ENCODE measurements at regions not wholly inside any gene's neighbourhood (a gene's known extent, or its start where the extent isn't known, plus 50 kb on each side); places are given as distances from the start of the nearest gene placed in this dataset.
A peak's percentile ranks its signal among the peaks of the same experiment; 100 is the strongest.

- no peak for DNase-seq (ENCODE audit: low spot score)
- peak overlapping the region; percentile 26 for H2BK5ac ChIP-seq (ENCODE audit: low read length)
- peak overlapping the region; percentile 78 for H2BK120ac ChIP-seq (ENCODE audit: low read depth, low read length)
- peak overlapping the region; percentile 42 for H3K4ac ChIP-seq (ENCODE audit: low read length)
- peak overlapping the region; percentile 5 for H4K91ac ChIP-seq (ENCODE audit: low read depth, low read length, poor library complexity)
- H3K27ac ChIP-seq (replicated peaks; ENCODE audit: low read length), result no peak overlapping the region
- peak overlapping the region; percentile 28 for H3K14ac ChIP-seq (ENCODE audit: low read length)
- H2AFZ ChIP-seq (ENCODE audit: low read length), result peak overlapping the region; percentile 74
- WGBS, 2 donors (ENCODE audit: extremely low coverage in 2 of 2, insufficient read length in 2 of 2, insufficient replicate concordance in 1 of 2), result no CpG with 5 or more reads among the region's 11 CpGs
- no peaks in the 10 kb centered on the region for H3K79me1 ChIP-seq (ENCODE audit: low read depth, low read length)
- H3K23ac ChIP-seq (ENCODE audit: low read depth, low read length, poor library complexity), result no peak overlapping the region
- H2AK5ac ChIP-seq (ENCODE audit: low read depth, low read length), result peak overlapping the region; percentile 85
- no peak overlapping the region for H4K8ac ChIP-seq (ENCODE audit: low read depth, low read length)
- peak overlapping the region; percentile 77 for H2BK12ac ChIP-seq (ENCODE audit: low read length)
- H3K27me3 ChIP-seq (ENCODE audit: control insufficient read depth in 3 of 3, insufficient read depth in 3 of 3, low read depth in 1 of 3, low read length in 3 of 3), result no peaks in the 10 kb centered on the region
- peak overlapping the region; percentile 61 for H3K18ac ChIP-seq (ENCODE audit: low read length)
- peaks cover 27 to 32% of the 10 kb centered on the region in 2 donors for H3K4me1 ChIP-seq (ENCODE audit: control insufficient read depth in 2 of 2, insufficient read depth in 1 of 2, low read depth in 1 of 2, low read length in 2 of 2)
- no peak overlapping the region for H3K4me2 ChIP-seq (ENCODE audit: insufficient read depth, low read length, poor library complexity, severe bottlenecking)
- no peaks in the 10 kb centered on the region for H3K36me3 ChIP-seq (replicated peaks in 1 of 2; ENCODE audit: control insufficient read depth in 2 of 2, insufficient read depth in 2 of 2, low read length in 2 of 2)
- H2BK15ac ChIP-seq (ENCODE audit: low read length), result peak overlapping the region; percentile 24
- no peak overlapping the region for H3K9ac ChIP-seq (ENCODE audit: low read depth, low read length, poor library complexity)
- H3K9me3 ChIP-seq (replicated peaks in 1 of 2; ENCODE audit: control insufficient read depth in 2 of 2, insufficient read depth in 1 of 2, low read depth in 1 of 2, low read length in 2 of 2), result no peaks in the 10 kb centered on the region
- H3K4me3 ChIP-seq (ENCODE audit: low read length in 2 of 2), result no peak overlapping the region
Measured at GRCh38 chr2:43136011-43136799, 90.2 kb downstream of the ZFP36L2 start.

GRCh38 chr2:43135583-43135982 is 90.8 kb downstream of the ZFP36L2 start:
- Histone ChIP-seq H2BK120ac (ENCODE audit: low read depth, low read length) (peak overlapping the region; percentile 78), H2BK12ac (ENCODE audit: low read length) (peak overlapping the region; percentile 63)

DNA sequence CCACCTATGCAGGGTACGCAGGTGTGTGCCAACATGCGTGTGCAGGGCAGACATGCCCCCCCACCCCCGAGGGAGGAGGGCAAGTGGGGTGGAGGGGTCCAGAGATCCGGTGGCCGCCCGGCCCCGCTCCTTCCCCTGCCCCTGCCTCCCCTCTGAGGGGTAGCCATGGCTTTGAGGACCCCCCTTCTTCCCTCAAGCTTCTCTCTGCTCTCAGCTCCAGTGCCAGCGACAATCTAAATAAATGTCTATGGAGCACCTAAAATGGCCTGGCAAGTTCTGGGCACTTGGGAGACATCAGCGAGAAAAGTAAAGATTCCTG is 91.9 kb downstream of the ZFP36L2 start:
- no CpG with 5 or more reads among the region's 9 CpGs for WGBS, 2 donors (ENCODE audit: extremely low coverage in 2 of 2, insufficient read length in 2 of 2, insufficient replicate concordance in 1 of 2)
- H3K14ac ChIP-seq (ENCODE audit: low read length), result peak overlapping the region; percentile 84
- H3K27ac ChIP-seq (replicated peaks; ENCODE audit: low read length), result no peak overlapping the region
- H2AFZ ChIP-seq (ENCODE audit: low read length), result no peak overlapping the region
- H3K18ac ChIP-seq (ENCODE audit: low read length), result peak overlapping the region; percentile 69
- no peak overlapping the region for H3K23ac ChIP-seq (ENCODE audit: low read depth, low read length, poor library complexity)
- H2BK120ac ChIP-seq (ENCODE audit: low read depth, low read length), result peak overlapping the region; percentile 90
- H3K4ac ChIP-seq (ENCODE audit: low read length), result peak overlapping the region; percentile 19
- no peaks in the 10 kb centered on the region for H3K79me1 ChIP-seq (ENCODE audit: low read depth, low read length)
- peak overlapping the region; percentile 96 for H2BK12ac ChIP-seq (ENCODE audit: low read length)
- H3K9me3 ChIP-seq (replicated peaks in 1 of 2; ENCODE audit: control insufficient read depth in 2 of 2, insufficient read depth in 1 of 2, low read depth in 1 of 2, low read length in 2 of 2), result no peaks in the 10 kb centered on the region
- peak overlapping the region; percentile 76 for H2BK5ac ChIP-seq (ENCODE audit: low read length)
- no peak overlapping the region for H4K91ac ChIP-seq (ENCODE audit: low read depth, low read length, poor library complexity)
- DNase-seq (ENCODE audit: low spot score), result no peak
- no peak overlapping the region for H3K4me2 ChIP-seq (ENCODE audit: insufficient read depth, low read length, poor library complexity, severe bottlenecking)
- peaks cover 33 to 39% of the 10 kb centered on the region in 2 donors for H3K4me1 ChIP-seq (ENCODE audit: control insufficient read depth in 2 of 2, insufficient read depth in 1 of 2, low read depth in 1 of 2, low read length in 2 of 2)
- H3K27me3 ChIP-seq (ENCODE audit: control insufficient read depth in 3 of 3, insufficient read depth in 3 of 3, low read depth in 1 of 3, low read length in 3 of 3), result no peaks in the 10 kb centered on the region
- peak overlapping the region; percentile 91 for H2BK15ac ChIP-seq (ENCODE audit: low read length)
- peak overlapping the region; percentile 91 for H2AK5ac ChIP-seq (ENCODE audit: low read depth, low read length)
- H3K4me3 ChIP-seq (ENCODE audit: low read length in 2 of 2), result no peak overlapping the region
- H4K8ac ChIP-seq (ENCODE audit: low read depth, low read length), result no peak overlapping the region
- H3K9ac ChIP-seq (ENCODE audit: low read depth, low read length, poor library complexity), result peak overlapping the region; percentile 26
- H3K36me3 ChIP-seq (replicated peaks in 1 of 2; ENCODE audit: control insufficient read depth in 2 of 2, insufficient read depth in 2 of 2, low read length in 2 of 2), result no peaks in the 10 kb centered on the region

More at GRCh38 chr2:43135583-43135982, 90.8 kb downstream of the ZFP36L2 start:
- H2AK5ac ChIP-seq (ENCODE audit: low read depth, low read length), result peak overlapping the region; percentile 85
- no peak overlapping the region for H3K4me3 ChIP-seq (ENCODE audit: low read length in 2 of 2)
- peak overlapping the region; percentile 26 for H2BK5ac ChIP-seq (ENCODE audit: low read length)
- H4K8ac ChIP-seq (ENCODE audit: low read depth, low read length), result no peak overlapping the region
- H3K4me2 ChIP-seq (ENCODE audit: insufficient read depth, low read length, poor library complexity, severe bottlenecking), result no peak overlapping the region
- no peak overlapping the region for H3K9ac ChIP-seq (ENCODE audit: low read depth, low read length, poor library complexity)
- peak overlapping the region; percentile 88 for H3K18ac ChIP-seq (ENCODE audit: low read length)
- no peaks in the 10 kb centered on the region for H3K9me3 ChIP-seq (replicated peaks in 1 of 2; ENCODE audit: control insufficient read depth in 2 of 2, insufficient read depth in 1 of 2, low read depth in 1 of 2, low read length in 2 of 2)
- peak overlapping the region; percentile 81 for H4K91ac ChIP-seq (ENCODE audit: low read depth, low read length, poor library complexity)
- H3K36me3 ChIP-seq (replicated peaks in 1 of 2; ENCODE audit: control insufficient read depth in 2 of 2, insufficient read depth in 2 of 2, low read length in 2 of 2), result no peaks in the 10 kb centered on the region
- peak overlapping the region; percentile 20 for H3K4ac ChIP-seq (ENCODE audit: low read length)
- H3K14ac ChIP-seq (ENCODE audit: low read length), result peak overlapping the region; percentile 58
- WGBS, 2 donors (ENCODE audit: extremely low coverage in 2 of 2, insufficient read length in 2 of 2, insufficient replicate concordance in 1 of 2), result no CpG with 5 or more reads among the region's 6 CpGs
- H3K27ac ChIP-seq (replicated peaks; ENCODE audit: low read length), result no peak overlapping the region
- no peak for DNase-seq (ENCODE audit: low spot score)
- no peak overlapping the region for H3K23ac ChIP-seq (ENCODE audit: low read depth, low read length, poor library complexity)
- H3K79me1 ChIP-seq (ENCODE audit: low read depth, low read length), result no peaks in the 10 kb centered on the region
- H2AFZ ChIP-seq (ENCODE audit: low read length), result peak overlapping the region; percentile 74
- peaks cover 28 to 32% of the 10 kb centered on the region in 2 donors for H3K4me1 ChIP-seq (ENCODE audit: control insufficient read depth in 2 of 2, insufficient read depth in 1 of 2, low read depth in 1 of 2, low read length in 2 of 2)
- no peaks in the 10 kb centered on the region for H3K27me3 ChIP-seq (ENCODE audit: control insufficient read depth in 3 of 3, insufficient read depth in 3 of 3, low read depth in 1 of 3, low read length in 3 of 3)
- H2BK15ac ChIP-seq (ENCODE audit: low read length), result peak overlapping the region; percentile 76

DNA sequence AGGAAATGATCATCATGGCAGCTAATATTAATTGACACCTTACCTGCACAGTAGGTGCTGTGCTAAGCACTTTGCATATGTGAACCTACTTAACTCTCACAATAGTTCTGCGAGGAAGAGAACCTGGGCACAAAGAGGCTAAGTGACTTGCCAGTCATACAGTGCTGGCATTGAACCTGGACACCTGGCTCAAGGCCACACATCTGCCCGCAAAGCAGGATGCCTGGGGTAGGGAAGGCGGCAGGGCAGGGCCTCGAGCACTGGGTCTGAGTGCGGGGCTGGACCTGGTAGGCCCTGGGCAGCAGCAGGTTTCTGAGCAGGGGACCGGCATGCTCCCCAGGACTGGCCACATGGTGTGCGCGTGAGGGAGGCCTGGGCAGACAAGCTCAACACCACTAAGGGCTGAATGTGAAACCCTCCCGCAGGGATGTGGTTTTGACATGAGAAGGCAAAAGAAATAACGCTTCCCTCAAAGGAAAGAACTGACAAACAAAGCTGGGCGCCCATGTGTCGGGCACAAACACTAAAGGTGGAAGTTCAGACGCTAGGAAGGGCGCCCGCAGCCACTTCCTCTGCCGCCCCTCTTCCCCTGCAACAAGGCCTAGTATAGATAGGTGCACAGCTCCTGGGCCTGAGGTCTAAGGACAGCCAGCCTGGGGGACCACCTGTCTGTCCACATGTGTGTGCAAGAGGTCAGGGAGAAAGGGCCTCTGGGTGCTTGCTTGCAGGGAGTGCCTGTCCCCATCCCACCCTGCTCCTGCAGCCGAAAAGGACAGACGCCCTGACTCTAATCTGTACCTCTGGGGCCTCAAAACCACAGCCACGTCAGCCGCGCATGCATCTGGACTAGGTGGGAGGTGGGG is 92.5 kb downstream of the ZFP36L2 start:
- no CpG with 5 or more reads among the region's 21 CpGs for WGBS, 2 donors (ENCODE audit: extremely low coverage in 2 of 2, insufficient read length in 2 of 2, insufficient replicate concordance in 1 of 2)
- Histone ChIP-seq H3K4me1 (ENCODE audit: control insufficient read depth in 2 of 2, insufficient read depth in 1 of 2, low read depth in 1 of 2, low read length in 2 of 2) (peaks cover 34 to 40% of the 10 kb centered on the region in 2 donors), H3K14ac (ENCODE audit: low read length) (peak overlapping the region; percentile 84), H3K18ac (ENCODE audit: low read length) (peak overlapping the region; percentile 69), H2AFZ (ENCODE audit: low read length) (no peak overlapping the region), H2BK12ac (ENCODE audit: low read length) (peak overlapping the region; percentile 96), H3K4me2 (ENCODE audit: insufficient read depth, low read length, poor library complexity, severe bottlenecking) (no peak overlapping the region), H2BK15ac (ENCODE audit: low read length) (peak overlapping the region; percentile 91), H3K36me3 (replicated peaks in 1 of 2; ENCODE audit: control insufficient read depth in 2 of 2, insufficient read depth in 2 of 2, low read length in 2 of 2) (no peaks in the 10 kb centered on the region), H2BK5ac (ENCODE audit: low read length) (peak overlapping the region; percentile 76), H3K9me3 (replicated peaks in 1 of 2; ENCODE audit: control insufficient read depth in 2 of 2, insufficient read depth in 1 of 2, low read depth in 1 of 2, low read length in 2 of 2) (no peaks in the 10 kb centered on the region), H3K23ac (ENCODE audit: low read depth, low read length, poor library complexity) (no peak overlapping the region), H3K4ac (ENCODE audit: low read length) (peak overlapping the region; percentile 19), H3K27me3 (ENCODE audit: control insufficient read depth in 3 of 3, insufficient read depth in 3 of 3, low read depth in 1 of 3, low read length in 3 of 3) (no peaks in the 10 kb centered on the region), H2AK5ac (ENCODE audit: low read depth, low read length) (peak overlapping the region; percentile 91), H3K9ac (ENCODE audit: low read depth, low read length, poor library complexity) (peak overlapping the region; percentile 26), H3K79me1 (ENCODE audit: low read depth, low read length) (no peaks in the 10 kb centered on the region), H4K91ac (ENCODE audit: low read depth, low read length, poor library complexity) (no peak overlapping the region), H2BK120ac (ENCODE audit: low read depth, low read length) (peak overlapping the region; percentile 90), H3K27ac (replicated peaks; ENCODE audit: low read length) (no peak overlapping the region), H4K8ac (ENCODE audit: low read depth, low read length) (no peak overlapping the region), H3K4me3 (ENCODE audit: low read length in 2 of 2) (no peak overlapping the region)
- DNase-seq (ENCODE audit: low spot score), result no peak

Measured in neuronal stem cell (in vitro differentiated cells).